Activated T-cell treated with anti-CD3 and anti-CD28 coated beads, Interleukin-2, amount 50 U/mL, for 4 hours (primary cell): ENCODE measurements at regions not wholly inside any gene's neighbourhood (a gene's known extent, or its start where the extent isn't known, plus 50 kb on each side); places are given as distances from the start of the nearest gene placed in this dataset.

Source experiments
- ATAC-seq, 2 donors: fragments of 200-7000 bp; cut with Tn5 transposase; one replicate each; pipeline ENCODE4 v1.10.0; 2021
- DNase-seq: peaks from one replicate; pipeline ENCODE4 v3.0.0-alpha.2; 2020
- H3K27me3 Mint-ChIP-seq: one replicate; pipeline ENCODE4 v1.8.0; 2021; ENCODE audit warnings: low read depth, mixed read lengths
- H3K36me3 Mint-ChIP-seq: one replicate; pipeline ENCODE4 v1.8.0; 2022; ENCODE audit warnings: mixed read lengths; ENCODE audit not compliant: insufficient read depth
- H3K4me1 Mint-ChIP-seq: one replicate; pipeline ENCODE4 v1.8.0; 2021; ENCODE audit warnings: low read depth, mixed read lengths
- H3K4me3 Mint-ChIP-seq: one replicate; pipeline ENCODE4 v1.8.0; 2021; ENCODE audit warnings: mild to moderate bottlenecking, moderate library complexity, mixed read lengths
- H3K9me3 Mint-ChIP-seq: one replicate; pipeline ENCODE4 v1.8.0; 2021; ENCODE audit warnings: mixed read lengths

DNA sequence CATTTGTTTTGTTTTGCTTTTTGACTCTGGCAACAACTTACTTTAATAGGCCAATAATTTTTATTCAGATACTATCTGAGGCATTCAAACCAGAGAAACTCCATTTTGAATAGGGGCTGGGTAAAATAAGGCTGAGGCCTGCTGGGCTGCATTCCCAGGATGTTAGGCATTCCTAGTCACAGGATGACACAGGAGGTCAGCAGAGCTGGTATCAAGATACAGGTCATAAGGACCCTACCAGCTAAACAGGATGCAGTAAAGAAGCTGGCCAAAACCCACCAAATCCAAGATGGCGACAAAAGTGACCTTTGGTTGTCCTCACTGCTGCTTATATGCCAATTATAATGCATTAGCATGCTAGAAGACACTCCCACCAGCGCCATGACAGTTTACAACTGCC lies 102.2 kb upstream of the XPO1 start:
- H3K4me1 Mint-ChIP-seq = no peaks in the 10 kb centered on the region
- H3K36me3 Mint-ChIP-seq = no peaks in the 10 kb centered on the region
- ATAC-seq = no peak
- H3K4me3 Mint-ChIP-seq = no peak overlapping the region
- H3K9me3 Mint-ChIP-seq = no peaks in the 10 kb centered on the region
- H3K27me3 Mint-ChIP-seq = no peaks in the 10 kb centered on the region
- DNase-seq = no peak

DNA sequence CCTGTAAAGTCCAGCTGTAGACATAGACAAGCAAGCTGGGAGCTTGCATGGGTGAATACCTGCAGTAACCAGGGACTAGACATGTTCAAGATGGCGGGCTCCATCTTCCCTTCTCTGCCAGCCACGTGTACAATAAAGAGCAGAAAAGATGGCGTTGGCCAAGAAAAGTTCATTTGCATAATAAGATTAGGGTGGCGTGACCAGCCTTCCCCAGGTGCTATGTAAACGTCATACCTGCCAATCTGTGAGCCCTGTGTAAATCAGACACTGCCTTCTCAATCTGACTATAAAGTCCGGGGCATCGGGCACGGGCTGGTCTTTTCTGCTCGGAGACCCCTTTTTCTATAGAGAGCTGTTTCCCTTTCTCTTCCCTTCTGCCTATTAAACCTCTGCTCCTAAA lies 101.6 kb upstream of the XPO1 start:
- H3K27me3 Mint-ChIP-seq = no peaks in the 10 kb centered on the region
- DNase-seq (no peak), ATAC-seq (no peak)
- no peak overlapping the region for H3K4me3 Mint-ChIP-seq
- no peaks in the 10 kb centered on the region for H3K9me3 Mint-ChIP-seq
- H3K4me1 Mint-ChIP-seq = no peaks in the 10 kb centered on the region
- H3K36me3 Mint-ChIP-seq = no peaks in the 10 kb centered on the region

DNA sequence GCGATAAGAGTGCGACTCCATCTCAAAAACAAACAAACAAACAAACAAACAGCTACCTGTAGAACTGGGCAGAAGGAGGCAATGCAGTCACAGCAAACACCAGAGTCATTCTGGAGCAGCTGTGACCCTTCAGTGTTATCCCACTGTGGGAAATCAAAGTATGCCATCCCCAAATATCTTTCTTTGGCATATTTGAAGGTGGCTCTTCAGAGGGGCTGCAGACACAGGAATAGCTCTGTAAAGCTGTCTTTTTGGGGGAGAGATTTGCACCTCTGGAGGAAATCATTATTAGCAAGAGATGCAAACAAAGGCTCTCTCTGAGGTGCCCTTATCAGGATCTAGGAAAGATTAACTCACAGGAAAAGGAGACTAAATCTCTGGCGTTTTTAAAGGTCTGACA lies 98.5 kb upstream of the XPO1 start:
- ATAC-seq (no peak), DNase-seq (no peak)
- Mint-ChIP-seq H3K9me3 (no peaks in the 10 kb centered on the region), H3K4me1 (no peaks in the 10 kb centered on the region), H3K36me3 (no peaks in the 10 kb centered on the region), H3K27me3 (no peaks in the 10 kb centered on the region), H3K4me3 (no peak overlapping the region)

DNA sequence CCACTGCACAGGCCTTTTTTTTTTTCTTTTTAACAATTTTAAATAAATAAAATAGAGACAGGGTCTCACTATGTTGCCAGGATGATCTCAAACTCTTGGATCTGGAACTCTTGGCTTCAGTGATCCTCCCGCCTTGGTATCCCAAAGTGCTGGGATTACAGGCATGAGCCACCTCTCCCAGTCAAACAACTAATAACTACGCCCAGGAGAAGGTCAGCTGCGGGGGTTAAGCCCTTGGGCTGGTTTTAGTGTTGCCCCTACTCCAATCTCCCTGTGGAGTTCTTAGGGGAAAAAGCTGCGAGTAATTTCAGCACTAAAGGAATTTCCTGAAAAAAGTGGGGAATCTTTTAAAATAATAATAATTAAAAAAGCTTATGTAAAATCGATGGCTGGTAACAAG lies 96.4 kb upstream of the XPO1 start:
- no peaks in the 10 kb centered on the region for H3K9me3 Mint-ChIP-seq
- no peaks in the 10 kb centered on the region for H3K36me3 Mint-ChIP-seq
- no peaks in the 10 kb centered on the region for H3K27me3 Mint-ChIP-seq
- no peak overlapping the region for H3K4me3 Mint-ChIP-seq
- DNase-seq (no peak), ATAC-seq (no peak)
- H3K4me1 Mint-ChIP-seq = no peaks in the 10 kb centered on the region

DNA sequence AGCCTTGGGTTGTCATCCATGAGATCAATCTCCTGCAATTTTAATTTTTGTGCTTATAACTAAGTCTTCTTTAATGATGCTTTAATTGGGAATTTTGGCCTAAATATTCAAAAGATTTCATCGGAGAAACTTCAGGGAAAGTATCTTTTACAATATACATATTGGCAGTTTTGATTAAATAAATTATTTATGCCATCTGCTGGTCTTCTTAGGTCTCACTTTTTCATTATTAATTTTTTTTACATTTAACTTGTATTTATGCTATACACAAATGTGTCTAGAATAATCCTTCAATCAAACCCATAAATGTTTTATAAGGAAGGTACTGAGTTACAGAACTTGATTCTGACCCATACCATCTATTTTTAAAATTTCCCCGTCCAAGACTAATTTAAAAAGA lies 95.1 kb upstream of the XPO1 start:
- Mint-ChIP-seq H3K36me3 (no peaks in the 10 kb centered on the region), H3K9me3 (no peaks in the 10 kb centered on the region), H3K4me1 (no peaks in the 10 kb centered on the region), H3K4me3 (no peak overlapping the region), H3K27me3 (no peaks in the 10 kb centered on the region)
- ATAC-seq = no peak
- DNase-seq = no peak

DNA sequence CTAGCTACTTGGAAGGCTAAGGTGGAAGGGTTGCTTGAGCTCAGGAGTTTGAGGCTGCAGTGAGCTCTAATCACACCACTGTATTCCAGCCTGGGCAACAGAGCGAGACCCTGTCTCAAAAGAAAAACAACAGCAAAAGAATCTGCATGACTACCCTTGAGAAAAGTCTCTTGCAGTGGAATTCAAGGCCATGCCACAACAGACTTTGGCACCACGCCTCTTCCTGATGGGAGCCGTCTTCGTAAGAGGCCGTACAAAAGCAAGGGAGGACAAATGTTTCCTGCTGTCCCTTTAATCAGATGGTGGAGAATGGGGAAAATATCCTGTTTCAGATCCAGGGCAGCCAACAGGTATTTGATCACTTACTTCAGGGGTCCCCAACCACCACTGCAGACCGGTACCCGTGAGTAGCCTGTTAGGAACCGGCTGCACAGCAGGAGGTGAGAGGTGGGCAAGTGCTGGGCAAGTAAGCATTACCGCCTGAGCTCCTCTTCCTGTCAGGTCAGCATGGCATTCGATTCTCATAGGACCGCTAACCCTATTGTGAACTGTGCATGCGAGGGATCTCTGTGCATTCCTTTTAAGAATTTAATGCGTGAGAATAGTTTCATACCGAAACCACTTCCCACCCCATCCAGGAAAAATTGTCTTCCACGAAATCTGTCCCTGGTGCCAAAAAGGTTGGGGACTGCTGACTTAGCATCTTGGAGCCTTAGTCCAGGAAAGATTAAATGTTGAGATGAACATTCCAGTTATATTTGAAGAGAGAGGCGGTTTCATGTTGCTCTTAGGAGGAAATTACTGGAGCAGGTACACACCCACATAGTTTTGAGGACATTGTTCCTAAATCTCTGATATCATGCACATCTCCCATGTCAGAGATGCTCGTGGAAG lies 94.4 kb upstream of the XPO1 start:
- DNase-seq (no peak), ATAC-seq (no peak)
- no peaks in the 10 kb centered on the region for H3K9me3 Mint-ChIP-seq
- no peaks in the 10 kb centered on the region for H3K4me1 Mint-ChIP-seq
- no peak overlapping the region for H3K4me3 Mint-ChIP-seq
- no peaks in the 10 kb centered on the region for H3K36me3 Mint-ChIP-seq
- H3K27me3 Mint-ChIP-seq = no peaks in the 10 kb centered on the region

DNA sequence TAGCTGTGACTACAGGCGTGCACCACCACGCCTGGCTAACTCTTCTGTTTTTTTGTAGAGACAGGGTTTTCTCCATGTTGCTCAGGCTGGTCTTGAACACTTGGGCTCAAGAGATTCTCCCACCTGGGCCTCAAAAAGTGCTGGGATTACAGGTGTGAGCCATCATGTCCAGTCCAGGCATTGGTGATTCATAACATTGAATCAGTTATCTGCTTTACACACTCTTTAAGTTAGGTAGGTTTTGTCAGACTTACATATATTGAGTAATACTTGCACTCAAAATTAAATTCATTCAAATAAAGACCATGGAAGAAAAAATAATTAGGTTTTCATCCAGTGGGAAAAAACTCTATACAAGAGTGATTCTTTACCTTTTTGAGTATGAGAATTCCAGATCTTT lies 93.2 kb upstream of the XPO1 start:
- ATAC-seq (no peak), DNase-seq (no peak)
- no peaks in the 10 kb centered on the region for H3K27me3 Mint-ChIP-seq
- H3K4me1 Mint-ChIP-seq = no peaks in the 10 kb centered on the region
- no peaks in the 10 kb centered on the region for H3K9me3 Mint-ChIP-seq
- H3K36me3 Mint-ChIP-seq = no peaks in the 10 kb centered on the region
- H3K4me3 Mint-ChIP-seq = no peak overlapping the region

DNA sequence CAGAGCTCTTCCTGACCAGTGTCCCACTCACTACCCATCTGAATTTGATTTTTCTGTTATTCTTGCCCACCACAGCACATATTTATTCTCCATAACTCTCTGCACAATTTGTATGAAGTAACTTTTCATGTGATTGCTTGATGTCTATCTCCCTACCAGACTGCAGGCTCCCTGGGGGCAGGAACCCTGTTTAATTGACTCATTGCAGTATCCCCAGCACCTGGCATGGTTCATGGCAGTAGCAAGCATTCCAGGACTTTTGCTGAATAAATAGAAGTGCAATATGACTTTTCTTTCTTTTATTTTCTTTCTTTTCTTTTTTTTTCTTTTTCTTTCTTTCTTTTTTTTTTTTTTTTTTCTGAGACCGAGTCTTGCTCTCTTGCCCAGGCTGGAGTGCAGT lies 88.7 kb upstream of the XPO1 start:
- no peaks in the 10 kb centered on the region for H3K27me3 Mint-ChIP-seq
- H3K4me1 Mint-ChIP-seq = no peaks in the 10 kb centered on the region

DNA sequence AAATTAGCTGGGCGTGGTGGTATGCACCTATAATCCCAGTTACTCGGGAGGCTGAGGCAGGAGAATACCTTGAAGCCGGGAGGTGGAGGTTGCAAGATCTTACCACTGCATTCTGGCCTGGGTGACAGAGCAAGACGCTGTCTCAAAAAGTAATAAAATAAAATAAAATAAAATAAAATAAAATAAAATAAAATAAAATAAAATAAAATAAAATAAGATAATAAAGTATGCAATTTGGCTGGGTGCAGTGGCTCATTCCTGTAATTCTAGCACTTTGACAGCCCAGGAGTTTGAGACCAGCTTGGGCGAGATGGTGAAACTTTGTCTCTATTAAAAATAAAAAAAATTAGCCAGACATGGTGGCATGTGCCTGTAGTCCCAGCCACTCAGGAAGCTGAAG lies 85.6 kb upstream of the XPO1 start:
- Mint-ChIP-seq H3K27me3 (no peaks in the 10 kb centered on the region), H3K4me1 (no peaks in the 10 kb centered on the region), H3K9me3 (no peaks in the 10 kb centered on the region), H3K4me3 (no peak overlapping the region), H3K36me3 (no peaks in the 10 kb centered on the region)
- DNase-seq (no peak), ATAC-seq (no peak)

More for the DNA sequence above, 88.7 kb upstream of the XPO1 start:
- no peaks in the 10 kb centered on the region for H3K9me3 Mint-ChIP-seq
- ATAC-seq (no peak), DNase-seq (no peak)
- no peak overlapping the region for H3K4me3 Mint-ChIP-seq
- H3K36me3 Mint-ChIP-seq = no peaks in the 10 kb centered on the region

DNA sequence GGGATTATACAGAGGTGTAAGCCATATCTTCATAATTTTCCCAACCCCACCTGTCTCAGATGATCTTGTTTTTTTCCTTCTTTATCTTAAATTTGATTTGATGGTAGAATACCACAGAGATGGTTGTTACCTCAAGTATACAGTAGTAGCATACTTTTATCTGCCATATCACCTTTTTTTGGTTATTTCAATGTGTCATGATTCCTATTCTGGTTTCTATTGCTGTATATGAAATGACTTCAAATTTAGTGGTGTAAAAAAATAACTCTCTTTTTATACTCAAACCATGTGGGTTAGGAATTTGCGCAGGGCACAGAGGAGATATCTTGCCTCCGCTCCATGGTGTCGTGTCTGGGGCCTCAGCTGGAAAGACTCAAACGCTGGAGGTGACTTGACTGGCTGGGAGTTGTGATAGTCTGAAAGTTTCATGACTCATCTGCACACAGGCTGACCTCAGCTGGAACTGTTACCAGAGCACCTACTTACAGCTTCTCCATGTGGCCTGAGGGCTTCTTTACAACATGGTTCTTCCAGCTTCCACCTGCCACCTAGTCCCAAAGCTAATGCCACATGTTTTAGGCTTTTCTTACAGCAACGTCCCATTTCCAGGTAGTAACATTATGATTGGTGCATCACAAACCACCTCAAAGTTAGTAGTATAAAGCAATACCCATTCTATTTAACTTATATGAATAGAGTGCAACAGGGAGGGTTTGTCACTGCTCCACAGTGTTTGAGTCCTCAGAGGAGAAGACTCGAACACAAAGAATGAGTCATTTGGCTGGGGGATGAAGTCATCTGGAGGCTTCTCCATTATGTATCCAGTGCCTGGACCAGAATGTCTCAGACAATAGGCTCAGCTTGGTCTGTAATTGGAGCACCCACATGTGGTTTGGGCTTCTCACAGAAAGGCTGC lies 82.3 kb upstream of the XPO1 start:
- Mint-ChIP-seq H3K36me3 (no peaks in the 10 kb centered on the region), H3K4me1 (no peaks in the 10 kb centered on the region), H3K4me3 (no peak overlapping the region), H3K27me3 (no peaks in the 10 kb centered on the region), H3K9me3 (no peaks in the 10 kb centered on the region)
- peak; percentile 63 to 77 for ATAC-seq
- DNase-seq = no peak

DNA sequence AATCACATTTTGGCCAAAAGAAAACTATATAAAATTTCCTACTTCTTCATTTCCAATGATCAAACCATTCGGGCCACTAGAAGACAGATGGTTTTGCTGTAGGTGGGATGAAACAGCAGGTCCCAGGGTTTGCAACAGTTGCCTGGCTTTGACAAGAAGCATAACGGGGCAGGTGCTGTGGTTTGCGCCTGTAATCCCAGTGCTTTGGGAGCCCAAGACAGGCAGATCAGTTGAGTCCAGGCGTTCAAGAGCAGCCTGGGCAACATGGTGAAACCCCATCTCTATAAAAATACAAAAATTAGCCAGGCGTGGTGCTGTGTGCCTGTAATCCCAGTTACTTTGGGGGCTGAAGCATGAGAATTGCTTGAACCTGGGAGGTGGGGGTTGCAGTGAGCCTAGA lies 81.4 kb upstream of the XPO1 start:
- Mint-ChIP-seq H3K4me3 (no peak overlapping the region), H3K36me3 (no peaks in the 10 kb centered on the region), H3K27me3 (no peaks in the 10 kb centered on the region), H3K4me1 (no peaks in the 10 kb centered on the region), H3K9me3 (no peaks in the 10 kb centered on the region)
- ATAC-seq = no peak
- no peak for DNase-seq

DNA sequence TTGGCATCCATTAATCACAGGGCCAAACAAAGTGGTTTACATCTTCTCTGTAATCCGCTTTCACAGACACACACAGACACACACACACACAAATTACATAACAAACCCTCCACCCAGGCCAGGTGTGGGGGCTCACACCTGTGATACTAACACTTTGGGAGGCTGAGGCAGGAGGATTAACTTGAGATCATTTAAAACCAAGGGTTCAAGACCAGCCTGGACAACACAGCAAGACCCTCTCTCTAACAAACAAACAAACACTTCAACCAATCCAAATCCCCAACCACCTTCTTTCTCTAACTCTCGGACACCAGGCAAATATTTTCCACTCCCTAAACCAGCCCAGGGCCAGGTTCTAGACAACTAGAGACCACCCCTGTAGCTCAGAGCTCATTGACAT lies 79.5 kb upstream of the XPO1 start:
- DNase-seq = no peak
- Mint-ChIP-seq H3K9me3 (no peaks in the 10 kb centered on the region), H3K4me1 (no peaks in the 10 kb centered on the region), H3K4me3 (no peak overlapping the region), H3K27me3 (no peaks in the 10 kb centered on the region), H3K36me3 (no peaks in the 10 kb centered on the region)
- no peak for ATAC-seq

DNA sequence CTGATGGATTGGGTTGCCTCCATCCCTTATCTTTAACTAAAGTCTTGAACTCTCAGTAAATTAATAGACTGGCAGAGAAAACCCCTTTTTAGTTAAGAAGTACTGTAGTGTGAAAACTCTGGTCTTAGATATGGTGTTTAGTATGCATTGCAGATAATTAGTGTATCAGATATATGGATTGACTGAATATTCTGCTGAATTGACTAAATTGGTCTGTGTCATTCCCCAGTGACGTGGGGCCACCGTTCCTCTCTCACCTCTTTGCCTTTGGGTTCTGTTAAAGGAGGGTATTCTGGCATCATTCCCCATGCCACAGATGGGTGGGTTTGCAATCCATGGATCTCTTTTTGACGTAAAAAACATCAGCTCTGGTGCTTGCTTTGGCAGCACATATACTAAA lies 67.1 kb upstream of the XPO1 start:
- H3K27me3 Mint-ChIP-seq = no peaks in the 10 kb centered on the region
- no peak overlapping the region for H3K4me3 Mint-ChIP-seq
- H3K36me3 Mint-ChIP-seq = no peaks in the 10 kb centered on the region
- no peaks in the 10 kb centered on the region for H3K9me3 Mint-ChIP-seq
- no peak for DNase-seq
- no peak for ATAC-seq
- no peaks in the 10 kb centered on the region for H3K4me1 Mint-ChIP-seq

DNA sequence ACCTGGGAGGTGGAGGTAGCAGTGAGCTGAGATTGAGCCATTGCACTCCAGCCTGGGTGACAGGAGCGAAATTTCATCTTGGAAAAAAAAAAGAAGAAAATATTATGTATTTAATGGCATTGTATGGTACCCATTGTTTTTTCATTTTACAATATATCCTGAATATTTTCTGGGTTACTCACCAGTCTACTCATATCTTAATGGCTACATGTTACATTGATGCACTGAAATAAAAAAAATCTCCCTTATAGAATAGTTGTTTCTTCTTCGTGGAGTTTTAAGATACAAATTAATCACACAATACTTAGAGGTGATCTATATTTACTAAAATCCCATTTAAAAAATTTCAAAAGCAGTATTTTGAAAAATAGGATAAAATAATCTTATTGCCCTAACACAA lies 66.3 kb upstream of the XPO1 start:
- H3K27me3 Mint-ChIP-seq = no peaks in the 10 kb centered on the region
- no peak for DNase-seq
- no peaks in the 10 kb centered on the region for H3K9me3 Mint-ChIP-seq
- no peak for ATAC-seq
- H3K4me3 Mint-ChIP-seq = no peak overlapping the region
- H3K4me1 Mint-ChIP-seq = no peaks in the 10 kb centered on the region
- H3K36me3 Mint-ChIP-seq = no peaks in the 10 kb centered on the region
